ENCODE measurements at regions not wholly inside any gene's neighbourhood (a gene's known extent, or its start where the extent isn't known, plus 50 kb on each side); places are given as distances from the start of the nearest gene placed in this dataset.

- TF ChIP-seq CTCF (IDR thresholded peaks at IDR 0.05) (no peak), EP300 (IDR thresholded peaks at IDR 0.05) (no peak), POLR2A (IDR thresholded peaks at IDR 0.05) (no peak)
Observed at GRCh38 chr1:106677181-106677580, 379.3 kb upstream of the PRMT6 start.
